Osteocyte (in vitro differentiated cells): ENCODE measurements at regions not wholly inside any gene's neighbourhood (a gene's known extent, or its start where the extent isn't known, plus 50 kb on each side); places are given as distances from the start of the nearest gene placed in this dataset.

Source experiments
- DNase-seq: peaks from one replicate; pipeline ENCODE4 v3.0.0; 2021; ENCODE audit warnings: mixed read lengths; ENCODE audit not compliant: unreplicated experiment; ENCODE audit errors: extremely low spot score
- H3K27ac Mint-ChIP-seq: one replicate; pipeline ENCODE4 v1.8.0; 2021; ENCODE audit warnings: mild to moderate bottlenecking, mixed read lengths; ENCODE audit not compliant: unreplicated experiment
- H3K27me3 Mint-ChIP-seq: one replicate; pipeline ENCODE4 v1.8.0; 2021; ENCODE audit warnings: mixed read lengths; ENCODE audit not compliant: unreplicated experiment
- H3K36me3 Mint-ChIP-seq: one replicate; pipeline ENCODE4 v1.8.0; 2021; ENCODE audit warnings: mixed read lengths; ENCODE audit not compliant: unreplicated experiment
- H3K4me1 Mint-ChIP-seq: one replicate; pipeline ENCODE4 v1.8.0; 2021; ENCODE audit warnings: mixed read lengths; ENCODE audit not compliant: unreplicated experiment
- H3K4me3 Mint-ChIP-seq: one replicate; pipeline ENCODE4 v1.8.0; 2021; ENCODE audit warnings: mild to moderate bottlenecking, moderate library complexity, mixed read lengths; ENCODE audit not compliant: unreplicated experiment
- H3K9me3 Mint-ChIP-seq: one replicate; pipeline ENCODE4 v1.8.0; 2021; ENCODE audit warnings: mixed read lengths; ENCODE audit not compliant: unreplicated experiment
- TF ChIP-seq, protein P1 (sequence below): fragments of 200-600 bp; sonication (generic); IDR thresholded peaks from 2 replicates; pipeline ENCODE4 v1.5.0; 2021; ENCODE audit warnings: antibody characterized with exemption, mild to moderate bottlenecking, moderate library complexity

DNA sequence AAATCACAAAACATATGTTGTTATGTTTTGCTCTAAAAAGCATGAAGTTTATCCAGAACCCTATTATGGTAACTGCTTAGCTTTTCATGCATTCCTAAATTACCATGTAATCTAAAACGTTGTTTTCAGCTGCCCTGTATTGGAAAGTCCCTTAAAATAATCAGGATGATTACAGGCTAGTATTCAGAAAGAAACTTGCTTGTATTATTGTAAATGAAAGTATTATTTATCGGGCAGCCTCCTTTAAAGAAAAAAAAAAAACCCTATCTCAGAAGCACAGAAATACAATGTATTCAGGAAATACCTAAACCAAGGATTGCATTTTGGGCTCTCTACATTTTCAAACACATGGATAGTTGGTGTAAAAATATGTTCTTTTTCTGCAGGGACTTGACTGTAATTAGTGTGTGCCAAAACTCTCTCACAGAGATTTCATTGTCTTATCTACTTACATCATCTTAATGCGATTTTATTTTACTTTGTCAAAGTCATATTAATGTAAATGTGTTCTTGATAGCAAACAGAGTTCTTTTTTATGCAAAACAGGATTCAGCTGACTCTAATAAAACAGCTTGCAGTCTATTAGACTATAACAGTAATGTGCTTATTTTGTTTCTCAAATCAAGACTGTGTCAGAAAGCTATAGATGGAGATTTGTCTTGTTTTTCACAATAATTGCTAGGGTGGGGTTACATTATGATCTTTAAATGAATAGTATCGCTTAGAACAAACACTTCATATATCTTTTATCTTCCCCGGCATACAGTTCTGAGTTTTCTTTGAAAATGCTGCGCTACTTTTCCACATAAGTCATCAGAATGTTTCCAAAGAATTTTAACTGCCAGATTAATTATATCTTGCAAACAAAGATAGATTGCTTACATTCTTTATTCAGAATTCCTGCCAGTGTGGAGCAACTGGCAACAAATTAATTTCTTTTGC, 65.3 kb upstream of the ARID5B start:
- TF ChIP-seq, protein P1, sequence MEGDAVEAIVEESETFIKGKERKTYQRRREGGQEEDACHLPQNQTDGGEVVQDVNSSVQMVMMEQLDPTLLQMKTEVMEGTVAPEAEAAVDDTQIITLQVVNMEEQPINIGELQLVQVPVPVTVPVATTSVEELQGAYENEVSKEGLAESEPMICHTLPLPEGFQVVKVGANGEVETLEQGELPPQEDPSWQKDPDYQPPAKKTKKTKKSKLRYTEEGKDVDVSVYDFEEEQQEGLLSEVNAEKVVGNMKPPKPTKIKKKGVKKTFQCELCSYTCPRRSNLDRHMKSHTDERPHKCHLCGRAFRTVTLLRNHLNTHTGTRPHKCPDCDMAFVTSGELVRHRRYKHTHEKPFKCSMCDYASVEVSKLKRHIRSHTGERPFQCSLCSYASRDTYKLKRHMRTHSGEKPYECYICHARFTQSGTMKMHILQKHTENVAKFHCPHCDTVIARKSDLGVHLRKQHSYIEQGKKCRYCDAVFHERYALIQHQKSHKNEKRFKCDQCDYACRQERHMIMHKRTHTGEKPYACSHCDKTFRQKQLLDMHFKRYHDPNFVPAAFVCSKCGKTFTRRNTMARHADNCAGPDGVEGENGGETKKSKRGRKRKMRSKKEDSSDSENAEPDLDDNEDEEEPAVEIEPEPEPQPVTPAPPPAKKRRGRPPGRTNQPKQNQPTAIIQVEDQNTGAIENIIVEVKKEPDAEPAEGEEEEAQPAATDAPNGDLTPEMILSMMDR, result no peak
- Mint-ChIP-seq H3K36me3 (peaks cover 1% of the 10 kb centered on the region), H3K27ac (peak overlapping the region; percentile 78), H3K4me3 (peak overlapping the region; percentile 27), H3K9me3 (no peaks in the 10 kb centered on the region), H3K27me3 (no peaks in the 10 kb centered on the region), H3K4me1 (peaks cover 38% of the 10 kb centered on the region)
- DNase-seq, result no peak

DNA sequence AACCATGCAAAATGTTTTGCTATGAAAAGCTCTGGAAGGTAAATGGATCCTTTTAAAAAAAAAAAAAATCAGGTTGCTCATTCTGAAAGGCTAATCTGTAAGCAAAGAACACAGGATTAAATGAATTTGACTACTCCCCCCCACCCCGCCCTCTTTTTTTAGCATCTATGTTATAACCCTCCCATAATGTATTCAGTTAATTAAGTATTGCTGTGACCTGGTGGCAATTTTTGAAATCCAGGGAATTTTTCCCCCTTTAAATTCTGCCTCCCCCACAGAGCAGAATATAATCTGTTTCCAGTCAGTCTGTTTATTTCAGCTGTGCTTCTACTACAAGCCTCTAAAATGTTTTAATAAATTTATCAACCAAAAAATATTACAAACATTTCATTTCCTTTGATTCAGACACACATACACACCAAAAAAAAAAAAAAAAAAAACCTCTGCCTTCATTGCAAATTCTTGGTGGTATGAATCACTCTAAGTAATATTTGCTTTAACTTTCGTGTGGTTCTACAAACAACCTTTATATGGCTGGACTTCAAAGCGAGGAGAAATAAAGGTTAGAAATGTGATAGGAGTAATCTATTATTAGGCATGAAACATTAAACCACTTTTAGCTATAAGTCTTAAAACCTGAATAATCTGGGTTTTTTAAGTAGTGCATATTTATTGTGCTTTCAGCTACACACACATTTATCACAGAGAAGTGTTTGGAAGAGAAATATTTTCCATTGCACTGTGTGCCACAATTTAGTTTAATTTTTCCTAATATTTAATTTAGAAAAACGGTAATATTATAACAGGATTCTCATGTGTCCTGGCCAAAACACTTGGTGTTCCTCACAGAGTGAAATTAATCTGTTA, 64.4 kb upstream of the ARID5B start:
- peaks cover 1% of the 10 kb centered on the region for H3K36me3 Mint-ChIP-seq
- no peak overlapping the region for H3K4me3 Mint-ChIP-seq
- TF ChIP-seq, protein P1, result no peak
- no peak for DNase-seq
- H3K9me3 Mint-ChIP-seq, result no peaks in the 10 kb centered on the region
- H3K27me3 Mint-ChIP-seq, result no peaks in the 10 kb centered on the region
- peak overlapping the region; percentile 72 for H3K27ac Mint-ChIP-seq
- peaks cover 38% of the 10 kb centered on the region for H3K4me1 Mint-ChIP-seq

DNA sequence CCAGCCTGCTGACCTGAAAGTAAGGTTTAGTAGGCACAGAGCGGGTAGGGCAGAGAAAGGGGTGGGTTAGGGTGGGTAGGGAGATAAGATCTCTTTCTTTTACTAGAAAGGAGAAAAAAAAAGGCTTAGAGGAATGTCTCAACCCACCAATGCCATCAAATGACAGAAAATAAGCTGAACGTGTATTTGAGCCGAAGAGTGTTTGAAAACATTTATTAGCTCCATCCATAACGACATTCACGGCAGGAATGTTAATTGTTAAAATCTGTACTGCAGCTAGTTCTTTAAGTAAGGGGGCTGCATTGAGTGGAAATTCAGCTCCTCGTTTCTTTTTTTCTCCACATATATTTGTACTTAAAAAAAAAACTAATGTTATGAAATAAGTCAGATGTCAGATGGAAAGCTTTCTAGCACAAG, 63.7 kb upstream of the ARID5B start:
- TF ChIP-seq, protein P1, result no peak
- no peaks in the 10 kb centered on the region for H3K27me3 Mint-ChIP-seq
- no peak overlapping the region for H3K4me3 Mint-ChIP-seq
- H3K27ac Mint-ChIP-seq, result peak overlapping the region; percentile 72
- H3K9me3 Mint-ChIP-seq, result no peaks in the 10 kb centered on the region
- DNase-seq, result no peak
- peaks cover 38% of the 10 kb centered on the region for H3K4me1 Mint-ChIP-seq
- H3K36me3 Mint-ChIP-seq, result peaks cover 1% of the 10 kb centered on the region

DNA sequence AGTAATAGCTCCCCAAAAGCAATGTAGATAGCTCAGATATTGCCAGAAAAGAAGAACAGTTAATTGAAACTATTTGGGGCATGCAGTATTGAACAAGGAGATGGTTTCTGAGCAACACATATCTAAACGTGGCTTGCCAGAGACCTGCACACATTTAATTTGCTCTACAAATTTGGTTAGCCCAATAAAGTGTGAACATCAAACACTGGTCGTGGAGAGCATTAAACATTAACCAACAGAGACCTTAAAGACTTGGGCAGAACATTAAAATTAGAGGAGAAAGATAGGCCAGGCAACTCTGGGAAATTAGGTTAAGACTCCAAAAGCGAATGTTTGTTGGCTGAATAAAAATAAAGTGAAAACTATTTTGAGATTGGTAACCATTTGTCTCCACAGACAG, 61.6 kb upstream of the ARID5B start:
- DNase-seq, result no peak
- TF ChIP-seq, protein P1, result no peak
- no peak overlapping the region for H3K4me3 Mint-ChIP-seq
- H3K27me3 Mint-ChIP-seq, result no peaks in the 10 kb centered on the region
- H3K4me1 Mint-ChIP-seq, result peaks cover 35% of the 10 kb centered on the region
- H3K27ac Mint-ChIP-seq, result no peak overlapping the region
- H3K9me3 Mint-ChIP-seq, result no peaks in the 10 kb centered on the region
- H3K36me3 Mint-ChIP-seq, result no peaks in the 10 kb centered on the region

DNA sequence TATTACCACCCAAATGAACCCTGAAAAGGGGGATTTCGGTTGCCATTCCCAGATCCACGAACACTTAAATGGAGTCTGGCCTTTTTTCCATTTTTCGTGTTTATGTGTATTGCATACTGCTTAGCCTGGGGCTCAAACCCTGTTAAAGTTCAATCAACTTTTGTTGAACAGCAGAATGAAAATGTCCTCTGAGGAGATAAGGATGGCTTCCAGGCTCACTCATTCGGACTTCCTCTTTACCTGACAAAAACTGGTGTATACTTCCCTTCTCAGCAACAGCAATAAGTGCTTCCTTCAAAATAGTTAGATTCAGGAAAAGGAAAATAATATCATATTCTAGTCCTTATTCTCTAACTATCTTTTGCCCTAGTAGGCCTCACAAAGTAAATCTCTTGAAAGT, 61.1 kb upstream of the ARID5B start:
- no peaks in the 10 kb centered on the region for H3K36me3 Mint-ChIP-seq
- no peaks in the 10 kb centered on the region for H3K27me3 Mint-ChIP-seq
- no peak overlapping the region for H3K4me3 Mint-ChIP-seq
- H3K27ac Mint-ChIP-seq, result no peak overlapping the region
- peaks cover 31% of the 10 kb centered on the region for H3K4me1 Mint-ChIP-seq
- H3K9me3 Mint-ChIP-seq, result no peaks in the 10 kb centered on the region
- TF ChIP-seq, protein P1, result no peak
- no peak for DNase-seq
